ENCODE measurements at regions not wholly inside any gene's neighbourhood (a gene's known extent, or its start where the extent isn't known, plus 50 kb on each side); places are given as distances from the start of the nearest gene placed in this dataset.

DNA sequence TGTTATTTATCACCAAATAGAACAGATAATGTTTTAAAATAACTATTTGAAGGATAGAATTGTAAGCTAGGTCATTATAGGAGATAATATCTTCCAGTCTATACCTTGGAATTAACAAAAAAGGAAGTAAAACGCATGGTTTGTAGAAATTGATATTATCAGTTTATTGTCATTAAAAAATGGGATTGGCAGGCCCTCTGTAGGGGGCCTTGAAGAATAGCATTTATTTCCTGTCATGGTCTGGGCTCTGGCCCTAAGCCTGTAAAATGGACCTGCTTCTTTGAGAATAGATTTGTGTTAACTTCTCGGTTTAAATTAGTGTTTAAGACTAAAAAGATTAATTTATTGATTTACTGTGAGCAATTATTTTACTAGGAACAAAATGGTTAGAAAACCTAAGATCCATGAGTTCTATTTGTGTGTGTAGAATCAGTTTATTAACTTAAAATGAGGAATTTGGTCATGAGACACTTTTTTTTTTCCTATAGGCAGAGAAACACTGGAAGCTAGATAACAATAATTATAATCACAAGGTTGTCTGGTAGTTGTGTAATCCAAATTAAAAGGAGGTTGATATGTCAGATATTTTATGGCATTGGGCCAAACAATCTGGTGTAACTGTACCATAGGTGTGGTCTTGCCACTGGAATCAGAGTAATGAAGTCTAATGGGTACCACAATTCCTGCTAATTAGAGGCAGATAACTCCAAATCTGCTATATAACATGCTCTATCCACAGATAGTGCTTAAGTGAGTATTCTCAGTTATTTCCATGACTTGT, 197.4 kb upstream of the FOXP2 start:
- H3K36me3 ChIP-seq (ENCODE audit: insufficient read depth, low read length) = no peaks in the 10 kb centered on the region
- no peaks in the 10 kb centered on the region for H3K27me3 ChIP-seq (ENCODE audit: control insufficient read depth in 1 of 2, insufficient read depth in 2 of 2, low read length in 2 of 2)
- peaks cover 8% of the 10 kb centered on the region for H3K4me1 ChIP-seq (ENCODE audit: insufficient read depth, low read length)
- H3K9ac ChIP-seq (ENCODE audit: low read length) = no peak overlapping the region
- H3K9me3 ChIP-seq (ENCODE audit: low read length) = no peaks in the 10 kb centered on the region
- H3K4me3 ChIP-seq (ENCODE audit: low read depth in 1 of 2, low read length in 2 of 2) = no peak overlapping the region
- no peak overlapping the region for H3K27ac ChIP-seq (ENCODE audit: low read depth, low read length)

DNA sequence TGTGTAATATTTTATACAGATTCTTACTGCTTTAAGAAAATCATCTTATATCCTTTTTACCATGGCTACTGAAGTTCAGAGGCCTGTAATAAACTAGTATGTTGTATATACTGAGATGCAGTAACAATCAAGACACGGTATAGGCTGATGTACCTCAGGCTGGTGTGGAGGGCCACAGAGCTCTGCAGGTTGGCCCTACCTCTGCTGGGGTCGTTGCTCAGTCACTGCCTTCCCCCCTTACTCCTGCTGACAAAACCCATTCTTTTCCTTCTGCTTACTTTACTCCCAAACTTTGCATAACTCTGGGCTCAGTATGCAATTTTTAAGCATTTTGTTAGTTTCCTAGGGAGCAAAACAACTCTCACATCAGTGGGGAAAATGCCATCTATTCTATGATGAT, 200.1 kb upstream of the FOXP2 start:
- Histone ChIP-seq H3K9me3 (ENCODE audit: low read length) (no peaks in the 10 kb centered on the region), H3K4me3 (ENCODE audit: low read depth in 1 of 2, low read length in 2 of 2) (no peak overlapping the region), H3K36me3 (ENCODE audit: insufficient read depth, low read length) (no peaks in the 10 kb centered on the region), H3K4me1 (ENCODE audit: insufficient read depth, low read length) (peaks cover 10% of the 10 kb centered on the region), H3K27me3 (ENCODE audit: control insufficient read depth in 1 of 2, insufficient read depth in 2 of 2, low read length in 2 of 2) (no peaks in the 10 kb centered on the region), H3K9ac (ENCODE audit: low read length) (no peak overlapping the region), H3K27ac (ENCODE audit: low read depth, low read length) (no peak overlapping the region)

DNA sequence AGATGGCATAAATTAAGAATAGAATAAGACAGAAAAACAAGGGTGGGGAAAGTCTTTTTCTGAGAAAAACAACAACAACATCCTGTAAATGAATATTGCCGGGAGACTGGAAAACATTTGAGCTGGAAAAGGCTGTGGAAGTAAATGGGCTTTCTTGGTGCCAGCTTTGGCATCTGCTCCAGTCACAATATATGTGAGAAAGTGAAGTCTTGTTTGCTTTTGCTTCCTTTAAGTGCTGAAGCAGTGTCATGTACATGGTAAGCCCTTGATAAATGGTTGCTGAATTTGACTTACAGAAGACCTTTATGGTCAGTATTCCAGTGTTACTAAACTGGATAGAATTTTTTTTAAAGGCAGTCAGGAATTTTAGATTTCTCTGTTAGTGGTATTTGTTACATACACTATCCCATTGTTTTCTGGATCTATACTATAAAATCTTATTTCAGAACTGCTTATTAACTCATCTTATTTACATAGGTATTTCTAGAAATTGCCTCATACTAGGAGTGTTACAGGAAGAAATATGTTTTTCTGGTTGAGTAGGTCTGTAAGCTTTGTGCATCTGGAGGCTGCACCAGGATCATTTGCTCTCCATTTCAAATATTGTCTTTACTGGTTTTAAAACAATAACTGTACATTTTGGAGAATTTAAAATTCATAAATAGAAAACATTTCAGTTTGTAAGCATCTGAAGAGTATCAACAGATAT, 201.7 kb upstream of the FOXP2 start:
- Histone ChIP-seq H3K9ac (ENCODE audit: low read length) (no peak overlapping the region), H3K9me3 (ENCODE audit: low read length) (no peaks in the 10 kb centered on the region), H3K4me3 (ENCODE audit: low read depth in 1 of 2, low read length in 2 of 2) (no peak overlapping the region), H3K4me1 (ENCODE audit: insufficient read depth, low read length) (peaks cover 10% of the 10 kb centered on the region), H3K36me3 (ENCODE audit: insufficient read depth, low read length) (peaks cover 5% of the 10 kb centered on the region), H3K27me3 (ENCODE audit: control insufficient read depth in 1 of 2, insufficient read depth in 2 of 2, low read length in 2 of 2) (no peaks in the 10 kb centered on the region), H3K27ac (ENCODE audit: low read depth, low read length) (no peak overlapping the region)

DNA sequence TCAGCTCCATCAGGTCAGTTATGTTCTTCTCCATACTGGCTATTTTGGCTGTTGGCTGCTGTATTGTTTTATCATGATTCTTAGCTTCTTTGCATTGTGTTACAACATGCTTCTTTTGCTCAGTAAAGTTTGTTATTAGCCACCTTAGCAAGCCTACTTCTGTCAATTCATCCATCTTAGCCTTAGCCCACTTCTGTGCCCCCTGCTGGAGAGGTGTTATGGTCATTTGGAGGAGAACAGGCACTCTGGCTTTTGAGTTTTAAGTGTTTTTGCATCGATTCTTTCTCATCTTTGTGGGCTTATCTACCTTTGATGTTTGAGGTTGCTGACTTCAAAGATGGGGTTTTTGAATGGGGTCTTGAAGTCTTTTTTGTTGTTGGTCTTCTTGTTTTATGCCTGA, 204.6 kb upstream of the FOXP2 start:
- no peak overlapping the region for H3K4me3 ChIP-seq (ENCODE audit: low read depth in 1 of 2, low read length in 2 of 2)
- H3K4me1 ChIP-seq (ENCODE audit: insufficient read depth, low read length) = peaks cover 10% of the 10 kb centered on the region
- H3K27me3 ChIP-seq (ENCODE audit: control insufficient read depth in 1 of 2, insufficient read depth in 2 of 2, low read length in 2 of 2) = no peaks in the 10 kb centered on the region
- H3K27ac ChIP-seq (ENCODE audit: low read depth, low read length) = no peak overlapping the region
- peaks cover 5% of the 10 kb centered on the region for H3K36me3 ChIP-seq (ENCODE audit: insufficient read depth, low read length)
- H3K9me3 ChIP-seq (ENCODE audit: low read length) = no peaks in the 10 kb centered on the region
- no peak overlapping the region for H3K9ac ChIP-seq (ENCODE audit: low read length)

DNA sequence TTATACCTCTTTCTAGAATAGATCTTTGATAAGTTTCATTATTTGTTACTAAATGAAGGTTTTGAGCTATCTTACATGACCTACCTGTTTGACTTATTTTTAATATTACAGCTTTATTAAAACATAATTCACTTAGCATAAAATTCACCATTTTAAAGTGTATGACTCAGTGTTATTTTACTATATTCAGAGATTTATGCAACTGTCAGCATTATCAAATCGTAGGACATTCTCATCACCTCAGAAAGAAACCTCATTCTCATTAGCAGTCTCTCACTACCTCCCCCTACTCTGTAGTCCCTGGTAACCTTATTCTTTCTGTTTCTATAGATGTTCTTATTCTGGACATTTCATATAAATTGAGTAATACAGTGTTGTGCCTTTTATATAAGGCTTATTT, 207.9 kb upstream of the FOXP2 start:
- H3K4me1 ChIP-seq (ENCODE audit: insufficient read depth, low read length) = no peaks in the 10 kb centered on the region
- H3K27ac ChIP-seq (ENCODE audit: low read depth, low read length) = no peak overlapping the region
- H3K9ac ChIP-seq (ENCODE audit: low read length) = no peak overlapping the region
- H3K27me3 ChIP-seq (ENCODE audit: control insufficient read depth in 1 of 2, insufficient read depth in 2 of 2, low read length in 2 of 2) = no peaks in the 10 kb centered on the region
- no peaks in the 10 kb centered on the region for H3K9me3 ChIP-seq (ENCODE audit: low read length)
- H3K36me3 ChIP-seq (ENCODE audit: insufficient read depth, low read length) = peaks cover 5% of the 10 kb centered on the region
- no peak overlapping the region for H3K4me3 ChIP-seq (ENCODE audit: low read depth in 1 of 2, low read length in 2 of 2)

DNA sequence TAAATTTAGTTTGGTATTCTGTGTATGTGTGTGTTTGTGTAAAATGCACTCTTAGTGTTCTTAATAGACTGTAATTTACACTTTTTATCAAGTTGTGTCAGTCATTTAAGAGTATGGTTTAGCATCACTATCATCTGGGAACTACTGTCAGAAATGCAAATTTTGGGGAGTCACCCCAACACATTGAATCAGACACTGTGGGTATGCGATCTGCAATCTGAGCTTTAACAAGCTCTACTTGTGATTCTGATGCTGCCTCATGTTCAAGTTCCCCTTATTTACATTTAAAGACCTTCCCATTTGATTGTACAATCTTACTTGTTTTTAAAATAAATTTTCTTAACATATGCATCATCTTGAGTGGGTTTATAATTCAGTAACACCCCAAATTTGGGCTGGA, 218.1 kb upstream of the FOXP2 start:
- no peak overlapping the region for H3K27ac ChIP-seq (ENCODE audit: low read depth, low read length)
- no peak overlapping the region for H3K4me3 ChIP-seq (ENCODE audit: low read depth in 1 of 2, low read length in 2 of 2)
- H3K4me1 ChIP-seq (ENCODE audit: insufficient read depth, low read length) = peaks cover 6% of the 10 kb centered on the region
- no peaks in the 10 kb centered on the region for H3K27me3 ChIP-seq (ENCODE audit: control insufficient read depth in 1 of 2, insufficient read depth in 2 of 2, low read length in 2 of 2)
- no peak overlapping the region for H3K9ac ChIP-seq (ENCODE audit: low read length)
- H3K9me3 ChIP-seq (ENCODE audit: low read length) = no peaks in the 10 kb centered on the region
- no peaks in the 10 kb centered on the region for H3K36me3 ChIP-seq (ENCODE audit: insufficient read depth, low read length)

DNA sequence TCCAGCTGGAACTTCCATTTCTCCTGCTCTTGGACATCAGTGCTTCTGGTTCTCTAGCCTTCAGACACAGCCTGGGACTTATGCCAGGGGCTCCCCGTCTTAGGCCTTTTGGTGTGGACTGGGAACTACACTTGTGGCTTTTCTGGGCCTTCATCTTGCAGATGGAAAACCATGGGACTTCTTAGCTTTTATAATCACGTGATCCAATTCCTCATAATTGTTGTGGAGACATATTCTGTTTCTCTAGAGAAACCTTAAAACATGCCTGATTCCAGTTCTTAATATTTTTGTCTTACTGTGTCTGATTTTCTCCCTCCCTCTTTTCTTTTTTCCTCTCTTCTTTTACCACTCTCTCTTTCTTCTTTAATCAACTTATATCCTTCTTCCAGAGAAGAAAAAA, 224.2 kb upstream of the FOXP2 start:
- Histone ChIP-seq H3K4me1 (ENCODE audit: insufficient read depth, low read length) (peaks cover 6% of the 10 kb centered on the region), H3K4me3 (ENCODE audit: low read depth in 1 of 2, low read length in 2 of 2) (no peak overlapping the region), H3K9ac (ENCODE audit: low read length) (no peak overlapping the region), H3K9me3 (ENCODE audit: low read length) (no peaks in the 10 kb centered on the region), H3K27ac (ENCODE audit: low read depth, low read length) (no peak overlapping the region), H3K27me3 (ENCODE audit: control insufficient read depth in 1 of 2, insufficient read depth in 2 of 2, low read length in 2 of 2) (no peaks in the 10 kb centered on the region), H3K36me3 (ENCODE audit: insufficient read depth, low read length) (no peaks in the 10 kb centered on the region)

DNA sequence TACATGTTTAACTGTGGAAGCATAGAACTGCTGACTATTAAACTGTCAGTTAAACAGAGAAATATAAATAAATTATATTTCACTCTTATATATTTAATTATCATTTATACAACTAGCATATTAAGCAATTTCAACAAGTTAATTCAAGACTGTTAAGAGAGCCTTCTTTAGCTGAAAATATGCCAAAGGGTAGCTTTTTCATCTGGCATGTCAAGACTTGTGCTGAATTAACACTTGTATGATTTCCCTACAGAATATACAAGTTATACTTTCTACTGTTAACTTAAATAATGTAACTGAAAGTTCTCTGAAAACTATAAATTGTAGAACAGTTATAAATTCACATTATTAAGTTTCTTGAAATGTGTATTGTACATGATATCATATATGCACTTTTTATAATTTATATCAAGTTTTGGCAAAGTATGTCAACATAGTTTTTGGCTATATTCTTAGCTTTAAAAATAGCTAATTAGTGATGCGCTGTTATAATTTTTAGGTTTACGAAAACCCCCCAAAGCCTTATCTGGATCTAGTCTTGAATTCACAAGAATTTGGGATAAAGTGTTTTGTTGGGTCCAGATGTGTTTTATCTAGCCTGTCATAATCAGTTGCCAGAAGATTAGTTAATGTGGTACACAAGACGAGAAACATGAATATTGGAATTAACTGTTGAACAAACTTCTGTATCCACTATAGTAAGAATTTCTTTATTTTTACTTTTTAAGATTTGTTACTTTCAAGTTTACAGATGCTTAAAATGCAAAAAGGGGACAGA, 231.1 kb upstream of the FOXP2 start:
- no peaks in the 10 kb centered on the region for H3K9me3 ChIP-seq (ENCODE audit: low read length)
- H3K9ac ChIP-seq (ENCODE audit: low read length) = no peak overlapping the region
- H3K4me1 ChIP-seq (ENCODE audit: insufficient read depth, low read length) = no peaks in the 10 kb centered on the region
- no peak overlapping the region for H3K4me3 ChIP-seq (ENCODE audit: low read depth in 1 of 2, low read length in 2 of 2)
- no peaks in the 10 kb centered on the region for H3K36me3 ChIP-seq (ENCODE audit: insufficient read depth, low read length)
- H3K27ac ChIP-seq (ENCODE audit: low read depth, low read length) = no peak overlapping the region
- H3K27me3 ChIP-seq (ENCODE audit: control insufficient read depth in 1 of 2, insufficient read depth in 2 of 2, low read length in 2 of 2) = no peaks in the 10 kb centered on the region

DNA sequence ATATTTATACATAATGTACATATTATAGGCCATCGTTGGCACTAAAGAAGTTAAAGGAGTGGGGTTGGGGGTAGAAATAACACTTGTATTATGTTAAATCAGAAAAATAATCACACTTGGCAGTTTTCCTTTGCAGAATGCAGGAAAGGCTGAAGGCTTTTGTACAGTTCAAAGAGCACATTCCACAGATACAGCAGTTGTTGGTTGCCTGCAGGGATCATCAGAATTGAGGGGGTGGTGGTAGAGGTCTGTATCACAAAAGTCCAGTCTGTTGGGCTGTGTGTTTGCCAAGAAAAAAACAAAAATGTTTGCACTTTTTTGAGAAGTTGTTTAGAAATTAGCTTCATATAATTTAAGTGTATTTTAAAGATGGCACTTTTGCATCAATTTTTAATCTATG, 231.8 kb upstream of the FOXP2 start:
- Histone ChIP-seq H3K9ac (ENCODE audit: low read length) (no peak overlapping the region), H3K27ac (ENCODE audit: low read depth, low read length) (no peak overlapping the region), H3K36me3 (ENCODE audit: insufficient read depth, low read length) (no peaks in the 10 kb centered on the region), H3K9me3 (ENCODE audit: low read length) (no peaks in the 10 kb centered on the region), H3K27me3 (ENCODE audit: control insufficient read depth in 1 of 2, insufficient read depth in 2 of 2, low read length in 2 of 2) (no peaks in the 10 kb centered on the region), H3K4me1 (ENCODE audit: insufficient read depth, low read length) (no peaks in the 10 kb centered on the region), H3K4me3 (ENCODE audit: low read depth in 1 of 2, low read length in 2 of 2) (no peak overlapping the region)

DNA sequence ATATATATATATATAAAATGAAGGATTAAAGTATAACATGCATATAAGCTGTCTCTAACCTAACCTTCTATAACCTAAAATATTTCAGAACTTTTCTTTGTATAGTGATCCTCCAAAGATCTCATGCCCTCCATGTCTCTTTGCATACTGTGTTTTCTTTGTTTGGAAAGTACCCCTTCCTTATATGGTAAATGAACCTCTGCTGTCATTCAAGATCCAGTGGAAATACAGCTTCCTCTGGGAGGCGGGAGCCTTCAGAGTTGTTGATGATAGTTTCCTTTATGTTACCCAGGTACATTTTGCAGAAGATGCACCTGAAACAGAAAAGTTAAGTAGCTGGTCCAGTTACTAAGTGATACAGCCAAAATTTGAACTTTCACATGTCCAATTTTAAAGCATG, 233.3 kb upstream of the FOXP2 start:
- Histone ChIP-seq H3K27ac (ENCODE audit: low read depth, low read length) (no peak overlapping the region), H3K4me1 (ENCODE audit: insufficient read depth, low read length) (no peaks in the 10 kb centered on the region), H3K9me3 (ENCODE audit: low read length) (no peaks in the 10 kb centered on the region)

DNA sequence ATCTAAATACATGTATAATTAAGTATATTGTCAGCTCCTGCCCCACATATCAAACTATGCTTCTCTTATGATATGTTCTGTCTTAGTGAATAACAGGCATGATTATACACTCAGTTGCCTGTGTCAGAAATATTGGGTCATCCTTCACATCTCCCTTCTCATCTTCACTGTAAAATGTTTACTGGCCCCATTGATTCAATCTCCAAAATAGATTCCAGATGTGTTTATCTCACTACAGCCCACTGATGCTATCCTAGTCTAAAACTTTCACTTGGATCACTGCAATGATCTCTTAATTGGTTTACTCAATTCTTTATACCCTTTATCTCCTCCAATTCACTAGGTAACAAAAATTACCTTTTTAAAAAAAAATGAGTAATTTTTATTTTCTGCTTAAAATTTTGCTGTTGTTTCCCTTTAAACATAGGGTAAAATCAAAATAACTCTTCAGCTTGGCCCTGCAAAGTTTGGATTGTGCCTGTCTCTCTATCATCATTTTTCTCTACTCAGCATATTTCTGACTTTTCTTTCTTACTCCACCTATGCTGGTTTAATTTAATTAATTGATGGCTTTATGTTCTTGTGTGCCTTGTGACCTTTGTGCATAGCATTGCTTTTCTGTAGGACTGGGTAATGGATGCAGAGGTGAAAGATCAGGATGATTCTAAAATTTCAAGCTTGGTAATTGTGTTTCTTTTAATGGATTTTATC, 233.9 kb upstream of the FOXP2 start:
- Histone ChIP-seq H3K9ac (ENCODE audit: low read length) (no peak overlapping the region), H3K4me3 (ENCODE audit: low read depth in 1 of 2, low read length in 2 of 2) (no peak overlapping the region), H3K4me1 (ENCODE audit: insufficient read depth, low read length) (no peaks in the 10 kb centered on the region), H3K27me3 (ENCODE audit: control insufficient read depth in 1 of 2, insufficient read depth in 2 of 2, low read length in 2 of 2) (no peaks in the 10 kb centered on the region), H3K9me3 (ENCODE audit: low read length) (no peaks in the 10 kb centered on the region), H3K27ac (ENCODE audit: low read depth, low read length) (no peak overlapping the region), H3K36me3 (ENCODE audit: insufficient read depth, low read length) (no peaks in the 10 kb centered on the region)

More for the DNA sequence above, 233.3 kb upstream of the FOXP2 start:
- no peaks in the 10 kb centered on the region for H3K36me3 ChIP-seq (ENCODE audit: insufficient read depth, low read length)
- H3K9ac ChIP-seq (ENCODE audit: low read length) = no peak overlapping the region
- H3K27me3 ChIP-seq (ENCODE audit: control insufficient read depth in 1 of 2, insufficient read depth in 2 of 2, low read length in 2 of 2) = no peaks in the 10 kb centered on the region
- no peak overlapping the region for H3K4me3 ChIP-seq (ENCODE audit: low read depth in 1 of 2, low read length in 2 of 2)

Measured in muscle layer of colon (tissue), 2 donors.